B cell (primary cell): ENCODE measurements at regions not wholly inside any gene's neighbourhood (a gene's known extent, or its start where the extent isn't known, plus 50 kb on each side); places are given as distances from the start of the nearest gene placed in this dataset.
"Not testable (repeated sequence)": the region's sequence is repeated elsewhere in the genome, so short reads cannot be mapped to it uniquely, and the experiment has no call there.

Experiments
- ATAC-seq: fragments of 200-7000 bp; cut with Tn5 transposase; one replicate; pipeline ENCODE4 v1.10.0; 2021; ENCODE audit warnings: low read depth, mild to moderate bottlenecking, moderate number of reproducible peaks, moderate library complexity
- CTCF ChIA-PET: fragments of 350-600 bp; sonication (Branson Sonifier 250); formaldehyde crosslinking; loops from one replicate; lab custom pipeline; 2021; ENCODE audit warnings: antibody characterized with exemption, inconsistent platforms; lab: Charles Lee
- POLR2A ChIA-PET: fragments of 350-600 bp; sonication (Branson Sonifier 250); formaldehyde crosslinking; loops from one replicate; lab custom pipeline; 2021; ENCODE audit warnings: antibody characterized with exemption; lab: Charles Lee
- DNase-seq: peaks from one replicate; pipeline ENCODE4 v3.0.0; 2013
- H2AFZ ChIP-seq: 2 replicates; pipeline ENCODE4 v1.6.1; 2012; ENCODE audit warnings: mild to moderate bottlenecking, low read depth, low read length; ENCODE audit not compliant: insufficient read depth, poor library complexity, severe bottlenecking
- H3K27ac ChIP-seq, 2 donors: 1 replicate in 1 of 2; 2 replicates in 1 of 2; pipeline ENCODE4 v1.5.1; 2012 to 2013; ENCODE audit warnings: low read length in 2 of 2, mild to moderate bottlenecking in 2 of 2, moderate library complexity in 1 of 2
- H3K27me3 ChIP-seq, 4 experiments: fragments of 200-600 bp in 1 of 4; sonication (generic) in 1 of 4; replicated peaks in 1 of 4; 1 replicate in 2 of 4; 2 replicates in 2 of 4; pipeline versions ENCODE4 v1.6.1 to v1.7.0; 2013 to 2016; ENCODE audit warnings: low read length in 3 of 4, mild to moderate bottlenecking in 2 of 4, mixed read lengths in 1 of 4, moderate library complexity in 1 of 4; ENCODE audit not compliant: insufficient read depth in 4 of 4, control insufficient read depth in 3 of 4; ENCODE audit errors: control extremely low read depth in 1 of 4
- H3K36me3 ChIP-seq, 2 experiments: replicated peaks in 1 of 2; 1 replicate in 1 of 2; 2 replicates in 1 of 2; pipeline versions ENCODE4 v1.6.1 to v1.7.1; 2013; ENCODE audit warnings: low read length in 1 of 2; ENCODE audit not compliant: insufficient read depth in 2 of 2, control insufficient read depth in 1 of 2; ENCODE audit errors: control extremely low read depth in 1 of 2, extremely low read depth in 1 of 2
- H3K4me1 ChIP-seq, 2 donors: fragments of 200-600 bp in 1 of 2; sonication (generic) in 1 of 2; 1 replicate in 1 of 2; 2 replicates in 1 of 2; pipeline versions ENCODE4 v1.5.1 to v1.6.1; 2013 to 2017; ENCODE audit warnings: low read length in 2 of 2; ENCODE audit not compliant: control insufficient read depth in 2 of 2, insufficient read depth in 2 of 2
- H3K4me2 ChIP-seq: replicated peaks from 2 replicates; pipeline ENCODE3; 2012; ENCODE audit warnings: mild to moderate bottlenecking, low read depth, low read length; ENCODE audit not compliant: poor library complexity, severe bottlenecking
- H3K4me3 ChIP-seq, 5 experiments: fragments of 200-600 bp in 1 of 5; sonication (generic) in 1 of 5; 1 replicate in 3 of 5; 2 replicates in 2 of 5; pipeline versions ENCODE4 v1.5.1 to v1.7.0; 2011 to 2016; ENCODE audit warnings: low read length in 4 of 5, mild to moderate bottlenecking in 4 of 5, low read depth in 2 of 5, control low read depth in 1 of 5, moderate library complexity in 1 of 5; ENCODE audit not compliant: insufficient read depth in 1 of 5; ENCODE audit errors: control extremely low read depth in 1 of 5, extremely low read depth in 1 of 5
- H3K79me2 ChIP-seq: fragments of 200-600 bp; sonication (generic); one replicate; pipeline ENCODE4 v1.6.0; 2016; ENCODE audit warnings: low read length; ENCODE audit not compliant: control insufficient read depth, insufficient read depth
- H3K9ac ChIP-seq: fragments of 200-600 bp; sonication (generic); 2 replicates; pipeline ENCODE4 v1.6.1; 2017; ENCODE audit warnings: mild to moderate bottlenecking, low read length, moderate library complexity
- H3K9me3 ChIP-seq, 3 donors: one replicate each; pipeline versions ENCODE4 v1.6.1 to v1.7.1; 2013; ENCODE audit warnings: low read length in 2 of 3; ENCODE audit not compliant: control insufficient read depth in 2 of 3, insufficient read depth in 1 of 3; ENCODE audit errors: control extremely low read depth in 1 of 3
- H4K20me1 ChIP-seq: 2 replicates; pipeline ENCODE4 v1.6.0; 2012; ENCODE audit warnings: mild to moderate bottlenecking, low read length; ENCODE audit not compliant: insufficient read depth, control insufficient read depth, poor library complexity, severe bottlenecking
- H3K27ac Mint-ChIP-seq: one replicate; pipeline ENCODE4 v1.8.0; 2021; ENCODE audit warnings: mixed read lengths
- H3K27me3 Mint-ChIP-seq: one replicate; pipeline ENCODE4 v1.8.0; 2021; ENCODE audit warnings: mixed read lengths
- H3K4me1 Mint-ChIP-seq: one replicate; pipeline ENCODE4 v1.8.0; 2021; ENCODE audit warnings: mixed read lengths
- H3K4me3 Mint-ChIP-seq: one replicate; pipeline ENCODE4 v1.8.0; 2021; ENCODE audit warnings: mixed read lengths
- H3K9me3 Mint-ChIP-seq: one replicate; pipeline ENCODE4 v1.8.0; 2022; ENCODE audit warnings: mixed read lengths; ENCODE audit not compliant: insufficient read depth
- EZH2 ChIP-seq: IDR thresholded peaks from 2 replicates; pipeline ENCODE4 v1.6.1; 2012; ENCODE audit warnings: borderline replicate concordance, low read depth, mild to moderate bottlenecking, moderate library complexity, low read length; ENCODE audit not compliant: insufficient read depth, poor library complexity, severe bottlenecking
- WGBS: methylation state at CpG from one replicate; pipeline ENCODE4 v1.1.5; 2013; ENCODE audit warnings: missing lambda C conversion rate; ENCODE audit not compliant: insufficient coverage; 5-methylcytosine and 5-hydroxymethylcytosine counted together
- intact Hi-C: fragments of 100-400 bp; cut with micrococcal nuclease; formaldehyde crosslinking; loops from one replicate; pipeline ENCODE4 v1.10.0; 2022
- TF ChIP-seq, protein P1 (sequence below): fragments of 200-600 bp; IDR thresholded peaks from one replicate; pipeline ENCODE4 v1.8.0; 2022; ENCODE audit warnings: antibody characterized with exemption, mild to moderate bottlenecking

DNA sequence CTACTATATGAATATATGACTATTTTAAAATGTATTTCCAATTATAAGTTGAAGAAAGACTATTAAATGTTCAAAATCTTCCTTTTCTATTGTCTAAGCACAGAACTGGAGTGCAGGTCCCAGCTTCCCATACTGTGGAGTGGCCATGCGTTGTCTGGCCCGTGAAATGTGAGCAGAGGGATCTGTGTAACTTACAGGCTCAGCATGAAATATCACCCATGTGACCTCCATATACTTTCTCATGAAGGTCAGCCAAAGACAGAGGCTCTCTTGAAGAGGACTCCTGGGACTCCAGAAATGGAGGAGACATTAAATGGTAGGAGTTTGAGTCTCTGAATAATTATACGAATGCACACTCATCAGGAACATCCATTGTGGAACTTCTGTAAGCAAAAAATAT, 92.4 kb upstream of the CAV2 start:
- no peak overlapping the region for H3K4me2 ChIP-seq
- H3K9ac ChIP-seq = no peak overlapping the region
- no peaks in the 10 kb centered on the region for H3K79me2 ChIP-seq
- H3K27ac ChIP-seq = no peak overlapping the region
- H2AFZ ChIP-seq = no peak overlapping the region
- no peaks in the 10 kb centered on the region for H3K27me3 ChIP-seq
- no peaks in the 10 kb centered on the region for H3K9me3 Mint-ChIP-seq
- H3K27ac Mint-ChIP-seq = no peak overlapping the region
- no peaks in the 10 kb centered on the region for H3K4me1 ChIP-seq
- H3K4me3 Mint-ChIP-seq = no peak overlapping the region
- peaks cover 17% of the 10 kb centered on the region for H3K27me3 Mint-ChIP-seq
- ChIA-PET POLR2A (no interaction called here), CTCF (no interaction called here)
- intact Hi-C loops = no loop called here
- WGBS = 100% methylated on average over 2 of the region's 3 CpGs
- H3K4me3 ChIP-seq = no peak overlapping the region
- H4K20me1 ChIP-seq = no peaks in the 10 kb centered on the region
- no peaks in the 10 kb centered on the region for H3K9me3 ChIP-seq
- no peak for ATAC-seq
- no peaks in the 10 kb centered on the region for H3K4me1 Mint-ChIP-seq
- no peak for DNase-seq
- H3K36me3 ChIP-seq = no peaks in the 10 kb centered on the region
- TF ChIP-seq, protein P1, sequence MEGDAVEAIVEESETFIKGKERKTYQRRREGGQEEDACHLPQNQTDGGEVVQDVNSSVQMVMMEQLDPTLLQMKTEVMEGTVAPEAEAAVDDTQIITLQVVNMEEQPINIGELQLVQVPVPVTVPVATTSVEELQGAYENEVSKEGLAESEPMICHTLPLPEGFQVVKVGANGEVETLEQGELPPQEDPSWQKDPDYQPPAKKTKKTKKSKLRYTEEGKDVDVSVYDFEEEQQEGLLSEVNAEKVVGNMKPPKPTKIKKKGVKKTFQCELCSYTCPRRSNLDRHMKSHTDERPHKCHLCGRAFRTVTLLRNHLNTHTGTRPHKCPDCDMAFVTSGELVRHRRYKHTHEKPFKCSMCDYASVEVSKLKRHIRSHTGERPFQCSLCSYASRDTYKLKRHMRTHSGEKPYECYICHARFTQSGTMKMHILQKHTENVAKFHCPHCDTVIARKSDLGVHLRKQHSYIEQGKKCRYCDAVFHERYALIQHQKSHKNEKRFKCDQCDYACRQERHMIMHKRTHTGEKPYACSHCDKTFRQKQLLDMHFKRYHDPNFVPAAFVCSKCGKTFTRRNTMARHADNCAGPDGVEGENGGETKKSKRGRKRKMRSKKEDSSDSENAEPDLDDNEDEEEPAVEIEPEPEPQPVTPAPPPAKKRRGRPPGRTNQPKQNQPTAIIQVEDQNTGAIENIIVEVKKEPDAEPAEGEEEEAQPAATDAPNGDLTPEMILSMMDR = no peak
- no peak for TF ChIP-seq EZH2

DNA sequence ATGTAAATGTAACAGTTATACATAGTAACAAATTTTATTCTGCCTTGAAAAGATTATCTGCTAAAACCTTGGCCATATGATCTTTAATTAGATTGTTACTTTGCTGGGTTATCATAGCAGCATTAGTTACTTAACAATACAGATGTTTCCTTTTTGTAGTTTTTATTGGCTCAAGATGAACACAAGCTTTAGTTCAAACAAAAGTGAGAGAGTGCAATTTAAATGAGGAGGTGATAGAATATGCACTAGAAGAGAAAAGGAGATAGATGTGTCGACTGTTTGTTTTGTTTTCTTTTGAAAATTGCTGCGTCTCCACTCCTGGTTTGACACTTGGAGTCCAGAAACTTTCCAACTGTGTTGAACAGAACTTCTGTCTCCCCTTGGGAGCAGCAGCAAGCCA, 91.4 kb upstream of the CAV2 start:
- 80% methylated on average over 1 of the region's 2 CpGs for WGBS
- Histone ChIP-seq H3K4me3 (no peak overlapping the region), H3K4me1 (no peaks in the 10 kb centered on the region), H3K4me2 (no peak overlapping the region), H3K27ac (no peak overlapping the region), H3K9me3 (no peaks in the 10 kb centered on the region), H3K36me3 (no peaks in the 10 kb centered on the region), H3K27me3 (no peaks in the 10 kb centered on the region), H4K20me1 (no peaks in the 10 kb centered on the region), H3K79me2 (no peaks in the 10 kb centered on the region), H2AFZ (no peak overlapping the region), H3K9ac (no peak overlapping the region)
- intact Hi-C loops = no loop called here
- DNase-seq = no peak
- CTCF ChIA-PET = no interaction called here
- TF ChIP-seq, protein P1 = no peak
- no peak for TF ChIP-seq EZH2
- H3K4me3 Mint-ChIP-seq = no peak overlapping the region
- peaks cover 17% of the 10 kb centered on the region for H3K27me3 Mint-ChIP-seq
- no peak for ATAC-seq
- no peak overlapping the region for H3K27ac Mint-ChIP-seq
- H3K9me3 Mint-ChIP-seq = no peaks in the 10 kb centered on the region
- H3K4me1 Mint-ChIP-seq = no peaks in the 10 kb centered on the region
- POLR2A ChIA-PET = no interaction called here

DNA sequence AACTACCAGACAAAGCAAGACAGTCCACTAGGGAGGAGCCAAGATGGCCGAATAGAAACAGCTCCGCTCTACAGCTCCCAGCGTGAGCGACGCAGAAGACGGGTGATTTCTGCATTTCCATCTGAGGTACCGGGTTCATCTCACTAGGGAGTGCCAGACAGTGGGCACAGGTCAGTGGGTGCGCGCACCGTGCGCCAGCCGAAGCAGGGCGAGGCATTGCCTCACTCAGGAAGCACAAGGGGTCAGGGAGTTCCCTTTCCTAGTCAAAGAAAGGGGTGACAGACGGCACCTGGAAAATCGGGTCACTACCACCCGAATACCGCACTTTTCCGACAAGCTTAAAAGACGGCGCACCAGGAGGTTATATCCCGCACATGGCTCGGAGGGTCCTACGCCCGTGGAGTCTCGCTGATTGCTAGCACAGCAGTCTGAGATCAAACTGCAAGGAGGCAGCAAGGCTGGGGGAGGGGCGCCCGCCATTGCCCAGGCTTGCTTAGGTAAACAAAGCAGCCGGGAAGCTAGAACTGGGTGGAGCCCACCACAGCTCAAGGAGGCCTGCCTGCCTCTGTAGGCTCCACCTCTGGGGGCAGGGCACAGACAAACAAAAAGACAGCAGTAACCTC, 90.6 kb upstream of the CAV2 start:
- H3K9me3 ChIP-seq, H3K4me3 ChIP-seq, H3K9ac ChIP-seq, H3K4me2 ChIP-seq, CTCF ChIA-PET, H4K20me1 ChIP-seq, H3K4me3 Mint-ChIP-seq, H3K9me3 Mint-ChIP-seq, intact Hi-C loops, H3K27ac ChIP-seq, H3K79me2 ChIP-seq, POLR2A ChIA-PET, H3K4me1 Mint-ChIP-seq, DNase-seq, H2AFZ ChIP-seq, H3K4me1 ChIP-seq, H3K27me3 ChIP-seq, H3K27ac Mint-ChIP-seq, H3K36me3 ChIP-seq, ATAC-seq: not testable (repeated sequence)
- 93% methylated on average over 10 of the region's 28 CpGs for WGBS
- peaks cover 17% of the 10 kb centered on the region for H3K27me3 Mint-ChIP-seq
